HG03175 (cell line): ENCODE measurements at regions not wholly inside any gene's neighbourhood (a gene's known extent, or its start where the extent isn't known, plus 50 kb on each side); places are given as distances from the start of the nearest gene placed in this dataset.

Source experiments
- ATAC-seq: cut with Tn5 transposase; IDR thresholded peaks from one replicate; pipeline ENCODE4 v1.9.1; 2021; ENCODE audit warnings: mild to moderate bottlenecking, moderate library complexity; ENCODE audit not compliant: unreplicated experiment

GRCh38 chr2:191514613-191515012, 163.3 kb upstream of the NABP1 start:
- no peak for ATAC-seq

GRCh38 chr2:191515551-191515950, 162.4 kb upstream of the NABP1 start:
- no peak for ATAC-seq

GRCh38 chr2:191516260-191516659, 161.7 kb upstream of the NABP1 start:
- no peak for ATAC-seq

GRCh38 chr2:191521608-191522208, 156.2 kb upstream of the NABP1 start:
- no peak for ATAC-seq

- no peak for ATAC-seq
These were observed 155.3 kb upstream of the NABP1 start for GRCh38 chr2:191522478-191523120.

- no peak for ATAC-seq
These were observed 151.8 kb upstream of the NABP1 start for GRCh38 chr2:191526091-191526490.

- no peak for ATAC-seq
These were observed 151.4 kb upstream of the NABP1 start for GRCh38 chr2:191526536-191526935.

- no peak for ATAC-seq
These were observed 150.9 kb upstream of the NABP1 start for GRCh38 chr2:191526953-191527556.

GRCh38 chr2:191530618-191531017, 147.3 kb upstream of the NABP1 start:
- no peak for ATAC-seq

- no peak for ATAC-seq
These were observed 144.2 kb upstream of the NABP1 start for GRCh38 chr2:191533693-191534180.

- ATAC-seq = no peak
These were observed 140.0 kb upstream of the NABP1 start for GRCh38 chr2:191537921-191538320.

- no peak for ATAC-seq
These were observed 139.5 kb upstream of the NABP1 start for GRCh38 chr2:191538334-191538903.

- ATAC-seq = peak; percentile 47
These were observed 138.9 kb upstream of the NABP1 start for GRCh38 chr2:191539068-191539467.

GRCh38 chr2:191540681-191541080, 137.3 kb upstream of the NABP1 start:
- no peak for ATAC-seq

- ATAC-seq = no peak
These were observed 134.2 kb upstream of the NABP1 start for GRCh38 chr2:191543708-191544107.

GRCh38 chr2:191544461-191545062, 133.4 kb upstream of the NABP1 start:
- ATAC-seq = no peak

- ATAC-seq = no peak
These were observed 132.6 kb upstream of the NABP1 start for GRCh38 chr2:191545361-191545760.

GRCh38 chr2:191552066-191552465, 125.9 kb upstream of the NABP1 start:
- ATAC-seq = no peak

- ATAC-seq = no peak
These were observed 123.7 kb upstream of the NABP1 start for GRCh38 chr2:191554240-191554639.

GRCh38 chr2:191555092-191555742, 122.7 kb upstream of the NABP1 start:
- ATAC-seq = peak; percentile 93

- no peak for ATAC-seq
These were observed 121.5 kb upstream of the NABP1 start for GRCh38 chr2:191556463-191556862.
